Astrocyte (in vitro differentiated cells and primary cell): ENCODE measurements at regions not wholly inside any gene's neighbourhood (a gene's known extent, or its start where the extent isn't known, plus 50 kb on each side); places are given as distances from the start of the nearest gene placed in this dataset.

ENCODE experiments used
- EZH2 ChIP-seq: IDR thresholded peaks from 2 replicates; pipeline ENCODE4 v1.6.1; 2012; ENCODE audit warnings: mild to moderate bottlenecking, low read length, inconsistent platforms; ENCODE audit not compliant: insufficient read depth
- TF ChIP-seq, protein P1 (sequence below): IDR thresholded peaks from 2 replicates; pipeline ENCODE4 v1.5.1; 2011; ENCODE audit warnings: low read depth, mild to moderate bottlenecking, inconsistent platforms, low read length, moderate library complexity; ENCODE audit not compliant: insufficient read depth

DNA sequence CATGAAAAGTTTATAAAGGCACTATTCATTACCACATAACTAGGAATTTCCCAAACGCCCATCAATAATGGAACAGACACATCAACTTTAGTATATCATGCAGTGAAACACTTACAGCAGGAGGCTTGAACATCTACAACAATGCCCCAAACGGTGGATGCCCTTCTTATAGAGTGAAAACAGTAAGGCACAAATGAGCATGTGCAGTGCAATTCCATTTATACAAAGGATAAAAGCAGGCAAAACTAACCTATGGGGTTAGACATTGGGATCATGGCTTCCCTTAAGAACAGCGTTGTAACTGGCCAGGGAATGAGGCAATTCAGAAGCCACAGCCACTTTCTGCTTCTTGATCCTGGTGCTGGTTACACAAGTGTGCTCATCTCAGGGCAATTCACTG, 1363.0 kb downstream of the TBC1D22A start:
- TF ChIP-seq, protein P1, sequence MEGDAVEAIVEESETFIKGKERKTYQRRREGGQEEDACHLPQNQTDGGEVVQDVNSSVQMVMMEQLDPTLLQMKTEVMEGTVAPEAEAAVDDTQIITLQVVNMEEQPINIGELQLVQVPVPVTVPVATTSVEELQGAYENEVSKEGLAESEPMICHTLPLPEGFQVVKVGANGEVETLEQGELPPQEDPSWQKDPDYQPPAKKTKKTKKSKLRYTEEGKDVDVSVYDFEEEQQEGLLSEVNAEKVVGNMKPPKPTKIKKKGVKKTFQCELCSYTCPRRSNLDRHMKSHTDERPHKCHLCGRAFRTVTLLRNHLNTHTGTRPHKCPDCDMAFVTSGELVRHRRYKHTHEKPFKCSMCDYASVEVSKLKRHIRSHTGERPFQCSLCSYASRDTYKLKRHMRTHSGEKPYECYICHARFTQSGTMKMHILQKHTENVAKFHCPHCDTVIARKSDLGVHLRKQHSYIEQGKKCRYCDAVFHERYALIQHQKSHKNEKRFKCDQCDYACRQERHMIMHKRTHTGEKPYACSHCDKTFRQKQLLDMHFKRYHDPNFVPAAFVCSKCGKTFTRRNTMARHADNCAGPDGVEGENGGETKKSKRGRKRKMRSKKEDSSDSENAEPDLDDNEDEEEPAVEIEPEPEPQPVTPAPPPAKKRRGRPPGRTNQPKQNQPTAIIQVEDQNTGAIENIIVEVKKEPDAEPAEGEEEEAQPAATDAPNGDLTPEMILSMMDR: no peak
- no peak for TF ChIP-seq EZH2
